PC-3 (cell line): ENCODE measurements at regions not wholly inside any gene's neighbourhood (a gene's known extent, or its start where the extent isn't known, plus 50 kb on each side); places are given as distances from the start of the nearest gene placed in this dataset.

Experiments used
- ATAC-seq: fragments of 200-7000 bp; cut with Tn5 transposase; 2 replicates; pipeline ENCODE4 v1.9.1; 2020; ENCODE audit warnings: mild to moderate bottlenecking, moderate library complexity
- BruUV-seq: library from RNA; stranded (reverse); fragments of 400-500 nt; replicated peaks from 2 replicates; lab custom pipeline; 2021; lab: Mats Ljungman, UMichigan
- CTCF ChIA-PET: fragments of 300-600 bp; sonication (Branson Sonifier 250); formaldehyde crosslinking; loops from one replicate; lab custom pipeline; 2022; ENCODE audit warnings: antibody characterized with exemption; lab: Charles Lee
- POLR2A ChIA-PET: fragments of 300-600 bp; sonication (Branson Sonifier 250); formaldehyde crosslinking; loops from one replicate; lab custom pipeline; 2022; ENCODE audit warnings: antibody characterized with exemption; ENCODE audit not compliant: unreplicated experiment; lab: Charles Lee
- DNase-seq: peaks from one replicate; pipeline ENCODE4 v3.0.0-alpha.2; 2015
- H2AFZ ChIP-seq: fragments of 300-600 bp; sonication (generic); 2 replicates; pipeline ENCODE4 v1.6.0; 2016; ENCODE audit warnings: antibody characterized with exemption, low read length
- H3F3A ChIP-seq: fragments of 300-600 bp; sonication (generic); one replicate; pipeline ENCODE4 v1.6.0; 2017; ENCODE audit warnings: antibody characterized with exemption, low read length, control low read depth, mild to moderate bottlenecking; ENCODE audit not compliant: unreplicated experiment
- H3K27ac ChIP-seq: fragments of 300-600 bp; sonication (generic); 2 replicates; pipeline ENCODE4 v1.5.1; 2016; ENCODE audit warnings: mild to moderate bottlenecking, low read length
- H3K27me3 ChIP-seq: fragments of 300-600 bp; sonication (generic); 2 replicates; pipeline ENCODE4 v1.6.1; 2016; ENCODE audit warnings: low read length, mixed read lengths
- H3K36me3 ChIP-seq: fragments of 300-600 bp; sonication (generic); 2 replicates; pipeline ENCODE4 v1.6.1; 2016; ENCODE audit warnings: low read depth, mixed run types, low read length, mixed read lengths
- H3K4me1 ChIP-seq: fragments of 300-600 bp; sonication (generic); 2 replicates; pipeline ENCODE4 v1.5.1; 2016; ENCODE audit warnings: low read length; ENCODE audit not compliant: insufficient read depth
- H3K4me2 ChIP-seq: fragments of 300-600 bp; sonication (generic); 2 replicates; pipeline ENCODE4 v1.6.0; 2016; ENCODE audit warnings: low read length
- H3K4me3 ChIP-seq: fragments of 300-600 bp; sonication (generic); 2 replicates; pipeline ENCODE4 v1.5.1; 2016; ENCODE audit warnings: mild to moderate bottlenecking, low read length, mixed read lengths
- H3K79me2 ChIP-seq: fragments of 300-600 bp; sonication (generic); 2 replicates; pipeline ENCODE4 v1.6.1; 2017; ENCODE audit warnings: low read length, mixed read lengths
- H3K9ac ChIP-seq: fragments of 300-600 bp; sonication (generic); 2 replicates; pipeline ENCODE4 v1.6.0; 2016; ENCODE audit warnings: mild to moderate bottlenecking, low read length
- H3K9me2 ChIP-seq: fragments of 300-600 bp; sonication (generic); replicated peaks from 2 replicates; pipeline ENCODE4 v1.6.1; 2016; ENCODE audit warnings: mixed run types, low read length, mixed read lengths
- H3K9me3 ChIP-seq: fragments of 300-600 bp; sonication (generic); 2 replicates; pipeline ENCODE4 v1.6.1; 2016; ENCODE audit warnings: low read length, mixed read lengths
- H4K20me1 ChIP-seq: fragments of 300-600 bp; sonication (generic); 2 replicates; pipeline ENCODE4 v1.6.1; 2016; ENCODE audit warnings: low read length, mixed read lengths
- CTCF ChIP-seq: fragments of 300-600 bp; sonication (generic); conservative IDR thresholded peaks from 2 replicates; pipeline ENCODE4 v1.5.1; 2017; ENCODE audit warnings: antibody characterized with exemption, low read depth, mild to moderate bottlenecking, low read length
- EZH2 ChIP-seq: fragments of 300-600 bp; sonication (generic); IDR thresholded peaks from one replicate; pipeline ENCODE4 v1.6.1; 2017; ENCODE audit warnings: antibody characterized with exemption, mild to moderate bottlenecking, low read length; ENCODE audit not compliant: unreplicated experiment
- EZH2phosphoT487 ChIP-seq: fragments of 300-600 bp; sonication (generic); IDR thresholded peaks from 2 replicates; pipeline ENCODE4 v1.6.1; 2018; ENCODE audit warnings: mild to moderate bottlenecking, antibody characterized with exemption, low read length, borderline replicate concordance
- intact Hi-C: fragments of 100-400 bp; cut with micrococcal nuclease; formaldehyde crosslinking; loops from 2 replicates; pipeline ENCODE4 v1.9.0; 2023

- H3K27me3 ChIP-seq = no peaks in the 10 kb centered on the region
- H3K4me3 ChIP-seq = no peak overlapping the region
- H3K9me3 ChIP-seq = no peaks in the 10 kb centered on the region
- H4K20me1 ChIP-seq = no peaks in the 10 kb centered on the region
- no peak overlapping the region for H3K4me2 ChIP-seq
- no peak; the same call in 1 of the 2 replicates for ATAC-seq
- H3K36me3 ChIP-seq = no peaks in the 10 kb centered on the region
- H3K79me2 ChIP-seq = no peaks in the 10 kb centered on the region
- H3F3A ChIP-seq = no peaks in the 10 kb centered on the region
- intact Hi-C loops = no loop called here
- no peak overlapping the region for H3K27ac ChIP-seq
- ChIA-PET CTCF (interaction anchor here (0.6 to 0.7 kb wide), 5 partner anchors 9 to 155 kb away, joined by 3 to 5 read pairs (median 4); no protein-coding TSS in a partner anchor), POLR2A (no interaction called here)
- H2AFZ ChIP-seq = no peak overlapping the region
- H3K4me1 ChIP-seq = no peaks in the 10 kb centered on the region
- no peaks in the 10 kb centered on the region for H3K9me2 ChIP-seq
- DNase-seq = no peak
- TF ChIP-seq CTCF = 0 out of 2 replicates have a peak, but pooled peaks have one; percentile 12
- no peak for TF ChIP-seq EZH2phosphoT487
- no peak overlapping the region for H3K9ac ChIP-seq
- BruUV-seq = no TSS peak
Observed at GRCh38 chr1:200253774-200254495, 155.9 kb downstream of the ZNF281 start.

- Histone ChIP-seq H3K36me3 (no peaks in the 10 kb centered on the region), H3K9me2 (no peaks in the 10 kb centered on the region), H4K20me1 (no peaks in the 10 kb centered on the region), H3K9me3 (no peaks in the 10 kb centered on the region), H3K4me2 (no peak overlapping the region), H3K27me3 (no peaks in the 10 kb centered on the region), H3K4me1 (no peaks in the 10 kb centered on the region), H3F3A (no peaks in the 10 kb centered on the region), H3K9ac (no peak overlapping the region), H3K27ac (no peak overlapping the region), H2AFZ (no peak overlapping the region), H3K4me3 (no peak overlapping the region), H3K79me2 (no peaks in the 10 kb centered on the region)
- ChIA-PET POLR2A (no interaction called here), CTCF (no interaction called here)
- TF ChIP-seq EZH2phosphoT487 = no peak
- no peak for TF ChIP-seq CTCF
- TF ChIP-seq EZH2 = no peak
- intact Hi-C loops = no loop called here
- DNase-seq (peak; percentile 30), ATAC-seq (no peak)
- BruUV-seq = no TSS peak
Observed at GRCh38 chr1:200252531-200252930, 157.3 kb downstream of the ZNF281 start.

GRCh38 chr1:200250469-200250868 lies 159.4 kb downstream of the ZNF281 start:
- no TSS peak for BruUV-seq
- Histone ChIP-seq H3K4me2 (no peak overlapping the region), H3K4me3 (no peak overlapping the region), H4K20me1 (no peaks in the 10 kb centered on the region), H3K9me3 (no peaks in the 10 kb centered on the region), H3K27me3 (no peaks in the 10 kb centered on the region), H2AFZ (0 out of 2 replicates have a peak overlapping the region, but pooled peaks have one; percentile 5), H3K27ac (no peak overlapping the region), H3K4me1 (no peaks in the 10 kb centered on the region), H3K79me2 (no peaks in the 10 kb centered on the region), H3F3A (no peaks in the 10 kb centered on the region), H3K9me2 (no peaks in the 10 kb centered on the region), H3K36me3 (no peaks in the 10 kb centered on the region), H3K9ac (no peak overlapping the region)
- CTCF ChIA-PET = no interaction called here
- TF ChIP-seq EZH2phosphoT487 (no peak), CTCF (no peak), EZH2 (no peak)
- intact Hi-C loops = no loop called here
- POLR2A ChIA-PET = no interaction called here
- DNase-seq = no peak
- no peak for ATAC-seq
